KMS-11 (cell line): ENCODE measurements at regions not wholly inside any gene's neighbourhood (a gene's known extent, or its start where the extent isn't known, plus 50 kb on each side); places are given as distances from the start of the nearest gene placed in this dataset.

ENCODE experiments used
- H2AFZ ChIP-seq: fragments of 200-600 bp; sonication (generic); 2 replicates; pipeline ENCODE4 v1.6.1; 2016; ENCODE audit warnings: antibody characterized with exemption, mixed run types, low read depth
- H3K27ac ChIP-seq: fragments of 200-600 bp; sonication (generic); 2 replicates; pipeline ENCODE4 v1.6.1; 2016; ENCODE audit warnings: mild to moderate bottlenecking, mixed run types
- H3K27me3 ChIP-seq: fragments of 200-600 bp; sonication (generic); 2 replicates; pipeline ENCODE4 v1.6.1; 2017; ENCODE audit warnings: mild to moderate bottlenecking, low read depth, mixed run types, moderate library complexity; ENCODE audit not compliant: insufficient read depth
- H3K36me3 ChIP-seq: fragments of 200-600 bp; sonication (generic); 2 replicates; pipeline ENCODE4 v1.6.1; 2017; ENCODE audit warnings: mild to moderate bottlenecking, mixed run types; ENCODE audit not compliant: insufficient read depth
- H3K4me1 ChIP-seq: fragments of 200-600 bp; sonication (generic); 2 replicates; pipeline ENCODE4 v1.6.1; 2016; ENCODE audit warnings: mild to moderate bottlenecking, low read depth, mixed run types; ENCODE audit not compliant: poor library complexity, severe bottlenecking
- H3K4me2 ChIP-seq: fragments of 200-600 bp; sonication (generic); 2 replicates; pipeline ENCODE4 v1.7.0; 2016; ENCODE audit warnings: mild to moderate bottlenecking, mixed run types
- H3K4me3 ChIP-seq: fragments of 200-600 bp; sonication (generic); IDR thresholded peaks from 2 replicates; pipeline ENCODE4 v1.6.1; 2017; ENCODE audit warnings: low read depth, low read length, mixed read lengths; ENCODE audit not compliant: insufficient read depth
- H3K79me2 ChIP-seq: fragments of 200-600 bp; sonication (generic); 2 replicates; pipeline ENCODE4 v1.6.1; 2016; ENCODE audit warnings: low read depth, mixed run types; ENCODE audit not compliant: insufficient read depth
- H3K9ac ChIP-seq: fragments of 200-600 bp; sonication (generic); 2 replicates; pipeline ENCODE4 v1.6.1; 2016; ENCODE audit warnings: mild to moderate bottlenecking, mixed run types
- H4K20me1 ChIP-seq: fragments of 200-600 bp; sonication (generic); 2 replicates; pipeline ENCODE4 v1.6.1; 2016; ENCODE audit warnings: mild to moderate bottlenecking, mixed run types; ENCODE audit not compliant: insufficient read depth
- CTCF ChIP-seq: fragments of 200-600 bp; sonication (generic); conservative IDR thresholded peaks from 2 replicates; pipeline ENCODE4 v1.6.1; 2017; ENCODE audit warnings: low read depth, mild to moderate bottlenecking, antibody characterized with exemption, low read length, moderate library complexity, mixed read lengths

GRCh38 chr13:87893186-87893585 lies 222.0 kb downstream of the SLITRK5 start:
- no peaks in the 10 kb centered on the region for H4K20me1 ChIP-seq
- no peaks in the 10 kb centered on the region for H3K27me3 ChIP-seq

GRCh38 chr13:87894059-87894458 lies 222.9 kb downstream of the SLITRK5 start:
- H3K4me1 ChIP-seq: no peaks in the 10 kb centered on the region
- TF ChIP-seq CTCF: no peak
- H3K9ac ChIP-seq: no peak overlapping the region
- no peak overlapping the region for H3K4me2 ChIP-seq
- no peaks in the 10 kb centered on the region for H3K79me2 ChIP-seq
- no peaks in the 10 kb centered on the region for H3K36me3 ChIP-seq
- no peak overlapping the region for H2AFZ ChIP-seq
- H3K4me3 ChIP-seq: no peak overlapping the region
- H4K20me1 ChIP-seq: no peaks in the 10 kb centered on the region
- H3K27me3 ChIP-seq: no peaks in the 10 kb centered on the region
- H3K27ac ChIP-seq: no peak overlapping the region

More at GRCh38 chr13:87893186-87893585, 222.0 kb downstream of the SLITRK5 start:
- Histone ChIP-seq H3K79me2 (no peaks in the 10 kb centered on the region), H3K4me2 (no peak overlapping the region), H3K4me1 (no peaks in the 10 kb centered on the region), H2AFZ (no peak overlapping the region), H3K27ac (no peak overlapping the region), H3K9ac (no peak overlapping the region), H3K4me3 (no peak overlapping the region), H3K36me3 (no peaks in the 10 kb centered on the region)
- no peak for TF ChIP-seq CTCF

- no peak overlapping the region for H2AFZ ChIP-seq
- H4K20me1 ChIP-seq: no peaks in the 10 kb centered on the region
- H3K4me2 ChIP-seq: no peak overlapping the region
- no peak for TF ChIP-seq CTCF
- H3K36me3 ChIP-seq: no peaks in the 10 kb centered on the region
- no peak overlapping the region for H3K4me3 ChIP-seq
- H3K27me3 ChIP-seq: no peaks in the 10 kb centered on the region
- H3K9ac ChIP-seq: no peak overlapping the region
- no peaks in the 10 kb centered on the region for H3K79me2 ChIP-seq
- H3K4me1 ChIP-seq: no peaks in the 10 kb centered on the region
- H3K27ac ChIP-seq: no peak overlapping the region
Measured at GRCh38 chr13:87903553-87903952, 232.4 kb downstream of the SLITRK5 start.

- H3K79me2 ChIP-seq: no peaks in the 10 kb centered on the region
- H3K9ac ChIP-seq: no peak overlapping the region
- no peak for TF ChIP-seq CTCF
- H3K36me3 ChIP-seq: no peaks in the 10 kb centered on the region
- no peak overlapping the region for H3K4me3 ChIP-seq
- H3K4me1 ChIP-seq: no peaks in the 10 kb centered on the region
- H3K27me3 ChIP-seq: no peaks in the 10 kb centered on the region
- H4K20me1 ChIP-seq: no peaks in the 10 kb centered on the region
- H3K27ac ChIP-seq: no peak overlapping the region
- H2AFZ ChIP-seq: no peak overlapping the region
- no peak overlapping the region for H3K4me2 ChIP-seq
Measured at GRCh38 chr13:87906411-87906810, 235.2 kb downstream of the SLITRK5 start.

- Histone ChIP-seq H3K79me2 (no peaks in the 10 kb centered on the region), H3K36me3 (no peaks in the 10 kb centered on the region), H3K9ac (no peak overlapping the region), H3K4me3 (no peak overlapping the region), H4K20me1 (no peaks in the 10 kb centered on the region), H3K27ac (no peak overlapping the region), H3K4me1 (no peaks in the 10 kb centered on the region), H2AFZ (no peak overlapping the region), H3K27me3 (no peaks in the 10 kb centered on the region), H3K4me2 (no peak overlapping the region)
- no peak for TF ChIP-seq CTCF
Measured at GRCh38 chr13:87907202-87907601, 236.0 kb downstream of the SLITRK5 start.
